ENCODE measurements at regions not wholly inside any gene's neighbourhood (a gene's known extent, or its start where the extent isn't known, plus 50 kb on each side); places are given as distances from the start of the nearest gene placed in this dataset.

DNA sequence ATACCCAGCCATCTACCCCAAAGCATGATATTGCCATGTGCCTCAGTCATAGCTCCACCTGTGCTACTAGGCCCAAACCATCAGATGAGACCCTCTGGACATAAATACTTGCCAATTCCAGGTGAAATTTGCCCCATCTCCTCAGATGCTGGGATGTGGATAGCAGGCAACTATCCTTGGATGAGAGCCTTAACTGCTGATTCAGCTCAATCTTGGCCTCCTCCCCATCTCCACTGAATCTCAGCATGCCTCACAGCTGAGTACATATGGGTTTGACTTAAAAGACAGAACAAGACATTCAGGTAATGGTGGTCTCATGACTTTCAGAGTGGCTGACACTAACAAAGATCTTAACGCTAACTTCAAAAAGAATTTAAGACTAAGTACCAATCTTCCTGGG is 50.8 kb upstream of the KLHL13 start:
- no peak for DNase-seq

DNA sequence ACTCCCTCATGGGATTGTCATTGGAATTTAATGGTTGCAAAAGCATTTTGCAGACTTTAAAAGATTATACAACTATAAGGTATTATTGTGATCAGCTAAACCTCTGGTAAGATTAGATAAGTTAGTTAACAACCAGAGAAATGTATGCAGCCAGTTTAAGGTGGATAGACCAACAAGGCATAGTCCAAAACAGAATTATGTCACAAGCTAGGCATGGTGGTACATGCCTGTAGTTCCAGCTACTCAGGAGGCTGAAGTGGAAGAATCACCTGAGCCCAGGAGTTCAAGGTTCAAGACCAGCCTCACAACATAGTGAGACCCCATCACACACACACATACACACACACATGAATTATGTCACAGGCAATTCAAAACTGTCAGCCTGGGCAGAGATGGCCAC is 54.7 kb upstream of the KLHL13 start:
- DNase-seq, result no peak

DNA sequence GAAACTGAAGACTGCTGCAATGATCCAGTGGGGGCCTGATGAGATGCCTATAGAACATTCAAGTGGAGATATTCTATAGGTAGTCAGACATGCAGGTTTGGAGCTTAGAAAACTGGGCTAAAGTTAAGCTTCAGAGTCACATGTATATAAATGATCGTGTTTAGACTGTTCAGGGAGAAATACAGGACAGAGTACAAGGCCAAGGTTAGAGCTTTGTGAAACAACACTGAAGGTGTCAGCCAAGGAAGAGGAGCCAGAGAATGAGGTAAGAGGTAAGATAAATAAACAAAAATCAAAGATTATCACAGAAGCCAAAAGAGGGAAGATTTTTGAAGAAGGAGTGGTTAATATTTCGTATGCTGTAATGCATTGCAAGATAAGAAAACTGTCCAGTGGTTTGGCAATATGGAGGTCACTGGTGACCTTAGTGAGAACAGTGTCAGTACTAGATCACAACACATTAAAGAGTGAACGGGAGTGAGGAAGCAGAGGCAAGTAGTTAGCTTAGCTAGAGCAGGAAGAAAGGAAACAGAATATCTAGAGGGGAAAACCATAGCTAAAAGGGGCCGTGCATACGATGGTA is 58.0 kb upstream of the KLHL13 start:
- DNase-seq, result no peak

GRCh38 chrX:118177708-118178107 is 61.1 kb upstream of the KLHL13 start:
- no peak for DNase-seq

DNA sequence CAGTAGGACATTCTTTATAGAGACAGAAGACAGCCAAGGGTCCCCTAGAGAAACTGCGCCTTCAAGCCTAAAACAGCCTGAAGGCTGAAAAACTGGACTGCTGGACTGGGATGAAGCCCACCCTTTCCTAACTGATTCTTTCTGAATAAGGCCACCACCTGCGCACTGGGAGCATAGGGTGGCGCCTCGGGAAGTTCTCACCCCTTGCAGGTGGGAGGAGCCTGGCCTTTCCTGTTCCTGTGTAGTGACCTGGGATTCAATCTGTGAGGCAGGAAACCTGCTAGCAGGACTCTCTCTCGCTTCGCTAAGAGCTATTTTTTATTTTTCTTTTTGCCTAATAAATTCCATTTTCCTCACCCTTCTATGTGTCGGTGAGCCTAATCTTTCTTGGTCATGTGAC is 61.8 kb upstream of the KLHL13 start:
- no peak for DNase-seq

GRCh38 chrX:118179161-118179560 is 62.6 kb upstream of the KLHL13 start:
- DNase-seq, result no peak

DNA sequence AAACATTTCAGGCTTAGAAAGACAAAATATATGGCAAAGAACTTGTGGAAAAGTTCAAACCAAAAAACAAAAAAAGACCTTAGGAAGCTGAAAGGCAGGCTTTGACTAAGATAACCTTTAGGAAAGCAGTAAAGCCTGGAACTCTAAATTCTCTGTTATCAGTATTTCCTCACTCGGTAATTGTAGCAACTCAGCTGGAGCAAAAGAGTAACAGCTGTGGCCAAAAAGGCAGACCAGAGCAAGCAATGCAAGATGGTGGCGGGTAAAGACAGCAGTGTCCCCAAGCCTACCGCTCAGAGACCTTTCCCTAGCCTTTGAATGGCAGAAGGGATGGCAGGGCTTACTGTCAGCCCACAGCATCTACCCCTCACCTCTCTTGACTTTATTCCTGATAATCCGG is 63.1 kb upstream of the KLHL13 start:
- no peak for DNase-seq

DNA sequence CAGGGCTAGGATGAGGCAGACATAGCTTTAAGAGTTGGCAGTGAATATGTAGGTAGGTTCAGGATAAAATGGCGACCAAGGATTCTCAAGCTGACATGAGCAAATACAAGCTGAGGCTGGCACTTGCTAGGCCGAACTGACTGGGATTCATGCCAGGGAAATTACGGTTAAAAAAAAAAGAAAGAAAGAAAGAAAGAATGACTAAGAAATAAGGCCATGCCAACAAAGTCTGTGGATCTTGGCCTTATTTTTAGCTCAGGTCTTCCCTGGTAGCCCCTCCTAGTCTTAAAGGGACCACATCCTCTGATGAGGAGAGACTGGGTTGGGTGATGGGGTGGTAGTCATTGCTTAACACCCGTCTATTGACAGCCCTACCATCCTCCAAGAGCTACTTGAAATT is 64.4 kb upstream of the KLHL13 start:
- no peak for DNase-seq

GRCh38 chrX:118182025-118182424 is 65.4 kb upstream of the KLHL13 start:
- no peak for DNase-seq

DNA sequence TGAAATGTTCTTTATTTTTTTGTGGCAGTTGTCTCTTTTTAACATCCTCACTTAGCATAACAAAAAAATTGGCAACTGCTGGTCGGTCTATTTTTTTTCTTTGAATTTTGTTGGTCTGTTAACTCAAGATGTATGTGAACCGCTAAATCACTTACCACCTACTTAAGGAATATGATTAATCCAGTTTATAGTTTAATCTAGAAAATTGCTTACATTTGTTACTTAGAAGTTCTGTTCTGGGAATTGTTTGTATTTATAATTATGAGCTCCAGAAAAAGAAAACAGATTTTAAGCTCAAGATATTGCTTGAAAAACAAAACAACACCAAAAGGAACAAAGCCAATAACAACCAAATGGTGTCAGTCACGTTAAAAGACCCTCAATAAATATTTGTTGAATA is 66.1 kb upstream of the KLHL13 start:
- DNase-seq, result no peak

GRCh38 chrX:118183606-118184005 is 67.0 kb upstream of the KLHL13 start:
- DNase-seq, result no peak

DNA sequence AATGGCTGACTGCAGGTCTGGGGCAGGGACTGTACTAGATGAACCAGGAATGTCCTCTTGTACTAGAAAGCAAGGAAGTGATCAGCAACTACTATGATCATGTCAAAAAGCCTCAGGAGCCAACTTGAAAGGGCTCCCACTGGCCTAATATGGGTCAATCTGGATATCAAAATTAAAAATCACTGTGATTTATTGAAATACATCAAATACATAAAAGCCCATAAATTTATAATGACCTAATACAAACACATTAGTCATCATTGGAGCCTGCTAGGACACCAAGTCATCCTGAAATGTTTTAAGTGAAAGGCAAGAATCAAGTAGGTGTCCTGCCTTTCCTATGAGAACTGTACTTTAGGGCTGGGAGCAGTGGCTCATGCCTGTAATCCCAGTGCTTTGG is 70.5 kb upstream of the KLHL13 start:
- DNase-seq, result no peak

- DNase-seq, result no peak
These were observed 72.4 kb upstream of the KLHL13 start for GRCh38 chrX:118189000-118189399.

- DNase-seq, result no peak
These were observed 73.0 kb upstream of the KLHL13 start for GRCh38 chrX:118189628-118190027.

DNA sequence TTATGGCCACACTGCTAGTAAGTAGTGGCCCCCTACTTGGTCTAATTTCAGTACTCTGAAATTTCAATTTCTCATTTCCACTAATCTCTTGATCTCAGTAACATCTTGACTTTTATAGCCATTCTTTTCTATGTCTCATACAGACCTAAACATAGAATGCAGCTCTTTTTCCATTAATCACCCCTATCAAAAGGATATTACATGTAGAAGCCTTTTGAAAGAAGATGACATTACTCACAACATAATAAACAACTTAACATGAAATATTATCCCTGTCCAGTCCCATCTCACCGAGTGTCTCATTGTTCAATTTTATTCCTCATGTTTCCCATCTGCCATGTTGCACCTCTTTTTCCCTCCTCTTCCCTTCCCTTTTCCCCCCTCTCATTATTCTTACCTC is 81.1 kb upstream of the KLHL13 start:
- no peak for DNase-seq

GRCh38 chrX:118198577-118198976 is 82.0 kb upstream of the KLHL13 start:
- no peak for DNase-seq

- no peak for DNase-seq
These were observed 83.4 kb upstream of the KLHL13 start for GRCh38 chrX:118199997-118200396.

GRCh38 chrX:118205421-118206395 is 89.1 kb upstream of the KLHL13 start:
- no peak for DNase-seq

DNA sequence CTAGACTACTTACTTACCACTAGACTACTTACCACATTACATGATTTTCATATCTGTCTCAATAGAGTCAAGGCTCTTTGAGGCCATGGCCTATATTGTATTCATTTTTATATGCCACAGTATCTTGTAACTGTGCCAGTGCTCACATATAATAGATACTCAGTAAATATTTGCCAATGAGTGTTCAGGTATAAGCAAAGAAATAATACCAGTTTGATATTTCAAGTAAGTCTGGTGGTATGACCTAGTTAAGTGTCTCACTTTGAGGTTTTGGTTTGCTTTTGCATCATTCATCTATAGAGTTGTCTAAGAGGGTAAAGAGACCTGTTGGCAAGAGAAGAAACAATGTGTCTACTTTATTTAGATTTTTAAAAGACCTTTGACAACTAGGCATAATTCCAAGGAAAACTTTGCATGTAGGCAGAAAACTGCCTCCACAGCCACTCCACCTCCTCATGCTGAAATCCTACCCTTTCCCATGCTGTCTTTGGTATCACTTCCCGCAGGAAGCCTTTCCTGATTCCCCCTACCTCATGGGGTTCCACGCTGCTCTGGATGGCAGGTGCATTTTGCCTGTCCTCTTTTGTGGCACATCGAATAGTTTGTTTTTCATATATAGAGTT is 91.3 kb upstream of the KLHL13 start:
- DNase-seq, result no peak

GRCh38 chrX:118208481-118208880 is 91.9 kb upstream of the KLHL13 start:
- DNase-seq, result no peak

- no peak for DNase-seq
These were observed 95.5 kb upstream of the KLHL13 start for GRCh38 chrX:118211891-118212816.

- no peak for DNase-seq
These were observed 96.2 kb upstream of the KLHL13 start for GRCh38 chrX:118212817-118213183.

DNA sequence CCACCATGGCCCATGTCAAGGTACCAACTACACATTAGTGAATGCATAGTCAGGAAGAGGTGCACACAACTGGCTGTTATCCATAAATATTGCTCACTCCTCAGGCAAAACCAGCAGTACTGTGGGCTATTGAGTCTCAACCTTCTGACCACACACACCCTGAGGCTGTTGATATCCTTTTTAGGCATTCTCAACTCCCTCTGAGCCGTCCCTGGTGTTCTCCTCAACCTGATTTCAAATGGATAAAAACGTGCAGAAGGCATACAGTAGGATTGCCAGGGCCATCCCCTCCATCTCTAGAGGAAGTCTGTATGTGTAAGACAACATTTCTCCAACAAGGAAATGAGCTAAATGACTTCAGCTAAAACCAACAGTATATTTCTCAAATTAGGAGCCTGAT is 98.7 kb upstream of the KLHL13 start:
- DNase-seq, result no peak
